Stimulated activated naive B cell treated with anti-CD40 and anti-IgM and Interleukin-4, amounts not matched to agents 10 μg/mL and 1 μg/mL and 100 μg/mL, for 72 hours (primary cell): ENCODE measurements at regions not wholly inside any gene's neighbourhood (a gene's known extent, or its start where the extent isn't known, plus 50 kb on each side); places are given as distances from the start of the nearest gene placed in this dataset.
"Not testable (repeated sequence)": the region's sequence is repeated elsewhere in the genome, so short reads cannot be mapped to it uniquely, and the experiment has no call there.

Experiments used
- ATAC-seq, 2 donors: fragments of 150-1000 bp; cut with Tn5 transposase; replicated peaks; 2 replicates each; pipeline ENCODE4 v1.10.0; 2021; ENCODE audit warnings: moderate library complexity in 1 of 2
- DNase-seq: peaks from one replicate; pipeline ENCODE4 v3.0.0; 2021
- H3K27ac Mint-ChIP-seq: one replicate; pipeline ENCODE4 v1.8.0; 2022; ENCODE audit warnings: mild to moderate bottlenecking, mixed read lengths
- H3K27me3 Mint-ChIP-seq, 2 donors: one replicate each; pipeline ENCODE4 v1.8.0; 2022; ENCODE audit warnings: mixed read lengths in 2 of 2
- H3K36me3 Mint-ChIP-seq, 2 donors: one replicate each; pipeline ENCODE4 v1.8.0; 2022; ENCODE audit warnings: mixed read lengths in 2 of 2, mild to moderate bottlenecking in 1 of 2
- H3K4me1 Mint-ChIP-seq, 2 donors: one replicate each; pipeline ENCODE4 v1.8.0; 2022; ENCODE audit warnings: mixed read lengths in 2 of 2, mild to moderate bottlenecking in 1 of 2
- H3K4me3 Mint-ChIP-seq, 2 donors: one replicate each; pipeline ENCODE4 v1.8.0; 2022; ENCODE audit warnings: mild to moderate bottlenecking in 2 of 2, mixed read lengths in 2 of 2, moderate library complexity in 1 of 2
- H3K9me3 Mint-ChIP-seq, 2 donors: one replicate each; pipeline ENCODE4 v1.8.0; 2022; ENCODE audit warnings: mixed read lengths in 2 of 2, mild to moderate bottlenecking in 1 of 2

- Mint-ChIP-seq H3K27me3 (no peaks in the 10 kb centered on the region), H3K4me3 (no peak overlapping the region), H3K4me1 (no peaks in the 10 kb centered on the region), H3K27ac (no peak overlapping the region), H3K36me3 (no peaks in the 10 kb centered on the region), H3K9me3 (peaks cover 10 to 11% of the 10 kb centered on the region in 2 donors)
- no peak for ATAC-seq
- no peak for DNase-seq
These were observed 1127.0 kb upstream of the CRIM1 start for GRCh38 chr2:35228584-35228983.

DNA sequence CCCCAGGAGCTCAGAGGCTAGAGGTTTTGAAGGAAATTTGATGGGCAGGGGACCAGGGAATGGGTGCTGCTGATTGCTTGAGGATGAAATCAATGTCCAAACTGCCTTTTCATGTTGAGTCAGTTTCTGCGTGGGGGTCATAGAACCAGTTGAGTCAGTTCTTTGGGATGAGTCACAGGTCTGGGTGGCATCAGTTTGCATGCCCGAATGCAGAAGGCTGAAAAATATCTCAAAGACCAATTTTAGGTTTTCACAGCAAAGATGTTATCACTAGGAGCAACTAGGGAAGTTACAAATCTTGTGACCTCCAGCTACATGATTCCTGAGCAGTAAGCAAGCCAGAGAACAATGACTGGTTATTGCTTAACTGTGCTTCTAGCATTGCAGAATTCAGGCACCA, 1135.1 kb upstream of the CRIM1 start:
- H3K9me3 Mint-ChIP-seq: peaks cover 0 to 4% of the 10 kb centered on the region in 2 donors
- H3K4me3 Mint-ChIP-seq: no peak overlapping the region
- no peaks in the 10 kb centered on the region for H3K4me1 Mint-ChIP-seq
- ATAC-seq (no peak), DNase-seq (no peak)
- no peak overlapping the region for H3K27ac Mint-ChIP-seq
- H3K36me3 Mint-ChIP-seq: no peaks in the 10 kb centered on the region
- no peaks in the 10 kb centered on the region for H3K27me3 Mint-ChIP-seq

- Mint-ChIP-seq H3K27ac (no peak overlapping the region), H3K27me3 (no peaks in the 10 kb centered on the region), H3K36me3 (no peaks in the 10 kb centered on the region), H3K4me3 (no peak overlapping the region), H3K9me3 (peaks cover 3% of the 10 kb centered on the region in 2 donors), H3K4me1 (no peaks in the 10 kb centered on the region)
- no peak for ATAC-seq
- no peak for DNase-seq
These were observed 1150.7 kb upstream of the CRIM1 start for GRCh38 chr2:35204881-35205280.

DNA sequence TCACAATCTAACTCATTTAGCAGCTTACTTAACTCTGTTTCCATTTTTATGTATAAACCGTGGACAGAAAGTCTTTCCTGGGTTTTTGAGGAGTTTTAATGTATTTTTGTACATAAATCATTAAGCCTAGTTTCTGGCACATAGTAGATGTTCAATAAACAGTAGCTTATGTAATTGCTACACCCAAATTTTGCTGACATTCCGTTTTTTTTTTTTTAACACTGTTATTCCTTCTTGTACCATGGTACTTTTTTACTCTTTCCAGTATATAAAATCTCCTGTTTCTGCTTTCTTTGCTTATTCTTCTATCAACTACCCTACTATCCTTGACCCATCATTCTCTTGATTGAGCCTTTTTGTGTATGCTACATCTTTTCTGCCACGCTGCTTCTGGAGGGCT, 1151.3 kb upstream of the CRIM1 start:
- Mint-ChIP-seq H3K4me1 (no peaks in the 10 kb centered on the region), H3K36me3 (no peaks in the 10 kb centered on the region), H3K4me3 (no peak overlapping the region), H3K27ac (no peak overlapping the region), H3K27me3 (no peaks in the 10 kb centered on the region), H3K9me3 (peaks cover 3 to 6% of the 10 kb centered on the region in 2 donors)
- no peak for ATAC-seq
- no peak for DNase-seq

DNA sequence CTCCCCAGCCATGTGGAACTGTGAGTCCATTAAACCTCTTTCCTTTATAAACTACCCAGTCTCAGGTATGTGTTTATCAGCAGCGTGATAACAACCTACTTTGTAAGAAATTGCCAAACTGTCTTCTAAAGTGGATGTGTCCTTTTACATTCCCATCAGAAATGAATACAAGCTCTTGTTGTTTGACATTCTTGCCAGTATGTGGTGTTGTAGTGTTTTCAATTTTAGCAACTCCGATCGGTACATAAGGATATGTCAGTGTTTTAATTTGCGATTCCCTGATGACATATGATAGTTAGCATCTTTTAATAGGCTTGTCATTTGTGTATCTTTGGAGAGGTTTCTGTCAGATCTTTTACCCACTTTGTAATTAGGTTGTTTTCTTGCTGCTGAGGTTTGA, 1156.3 kb upstream of the CRIM1 start:
- H3K27me3 Mint-ChIP-seq: no peaks in the 10 kb centered on the region
- H3K4me3 Mint-ChIP-seq: no peak overlapping the region
- no peak for DNase-seq
- H3K9me3 Mint-ChIP-seq: peaks cover 0 to 7% of the 10 kb centered on the region in 2 donors
- H3K27ac Mint-ChIP-seq: no peak overlapping the region
- no peaks in the 10 kb centered on the region for H3K36me3 Mint-ChIP-seq
- no peaks in the 10 kb centered on the region for H3K4me1 Mint-ChIP-seq
- ATAC-seq: no peak

DNA sequence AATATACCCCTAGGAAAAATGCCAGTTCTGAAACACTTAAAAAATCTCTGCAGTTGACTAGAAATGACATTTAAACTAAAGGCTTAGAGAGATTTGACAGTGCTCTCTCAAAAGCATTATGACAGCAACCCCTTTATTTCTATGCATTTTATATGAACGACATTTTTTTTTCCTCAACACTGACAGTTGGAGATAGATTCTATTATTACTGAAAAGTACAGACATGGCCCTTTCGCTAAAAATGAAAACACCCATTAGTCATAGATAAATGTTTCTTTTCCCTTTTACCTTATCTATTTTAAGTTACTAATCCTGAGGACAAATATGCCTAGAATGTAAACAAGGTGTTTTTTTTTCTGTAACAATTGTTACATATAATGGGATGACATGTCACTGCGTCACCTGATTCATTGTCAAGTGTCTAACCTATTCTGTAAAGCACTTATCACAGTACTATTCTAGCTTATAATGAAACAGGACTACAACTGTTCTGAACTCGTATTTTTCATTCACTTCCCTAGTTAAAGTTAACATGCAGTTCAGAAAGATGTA, 1169.6 kb upstream of the CRIM1 start:
- H3K4me1 Mint-ChIP-seq: no peaks in the 10 kb centered on the region
- ATAC-seq: no peak

GRCh38 chr2:35184471-35184870, 1171.1 kb upstream of the CRIM1 start:
- H3K27me3 Mint-ChIP-seq: no peaks in the 10 kb centered on the region

More for the DNA sequence above, 1169.6 kb upstream of the CRIM1 start:
- no peak overlapping the region for H3K27ac Mint-ChIP-seq
- H3K27me3 Mint-ChIP-seq: no peaks in the 10 kb centered on the region
- H3K4me3 Mint-ChIP-seq: no peak overlapping the region
- DNase-seq: no peak
- no peaks in the 10 kb centered on the region for H3K36me3 Mint-ChIP-seq
- H3K9me3 Mint-ChIP-seq: no peaks in the 10 kb centered on the region

GRCh38 chr2:35176726-35177125, 1178.9 kb upstream of the CRIM1 start:
- ATAC-seq, H3K9me3 Mint-ChIP-seq, H3K4me3 Mint-ChIP-seq, H3K27me3 Mint-ChIP-seq, DNase-seq, H3K4me1 Mint-ChIP-seq, H3K36me3 Mint-ChIP-seq, H3K27ac Mint-ChIP-seq: not testable (repeated sequence)

More at GRCh38 chr2:35184471-35184870, 1171.1 kb upstream of the CRIM1 start:
- no peaks in the 10 kb centered on the region for H3K36me3 Mint-ChIP-seq
- no peak overlapping the region for H3K4me3 Mint-ChIP-seq
- ATAC-seq (no peak), DNase-seq (no peak)
- H3K9me3 Mint-ChIP-seq: peaks cover 0 to 2% of the 10 kb centered on the region in 2 donors
- no peak overlapping the region for H3K27ac Mint-ChIP-seq
- no peaks in the 10 kb centered on the region for H3K4me1 Mint-ChIP-seq

DNA sequence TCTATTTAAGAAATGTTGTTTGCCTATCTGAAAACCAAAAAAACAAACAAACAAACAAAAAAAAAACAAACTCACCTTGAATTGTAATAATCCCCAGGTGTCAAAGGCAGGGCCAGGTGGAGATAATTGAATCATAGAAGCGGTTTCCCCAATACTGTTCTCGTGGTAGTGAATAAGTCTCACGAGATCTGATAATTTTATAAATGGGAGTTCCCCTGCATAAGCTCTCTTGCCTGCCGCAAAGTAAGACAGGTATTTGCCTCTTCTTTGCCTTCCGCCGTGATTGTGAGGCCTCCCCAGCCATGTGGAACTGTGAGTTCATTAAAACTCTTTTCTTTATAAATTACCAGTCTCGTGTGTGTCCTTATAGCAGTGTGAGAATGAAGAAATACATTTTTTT, 1180.7 kb upstream of the CRIM1 start:
- Mint-ChIP-seq H3K36me3 (no peaks in the 10 kb centered on the region), H3K4me1 (no peaks in the 10 kb centered on the region), H3K27me3 (no peaks in the 10 kb centered on the region), H3K4me3 (no peak overlapping the region), H3K9me3 (peaks cover 0 to 4% of the 10 kb centered on the region in 2 donors), H3K27ac (no peak overlapping the region)
- no peak for DNase-seq
- no peak for ATAC-seq

DNA sequence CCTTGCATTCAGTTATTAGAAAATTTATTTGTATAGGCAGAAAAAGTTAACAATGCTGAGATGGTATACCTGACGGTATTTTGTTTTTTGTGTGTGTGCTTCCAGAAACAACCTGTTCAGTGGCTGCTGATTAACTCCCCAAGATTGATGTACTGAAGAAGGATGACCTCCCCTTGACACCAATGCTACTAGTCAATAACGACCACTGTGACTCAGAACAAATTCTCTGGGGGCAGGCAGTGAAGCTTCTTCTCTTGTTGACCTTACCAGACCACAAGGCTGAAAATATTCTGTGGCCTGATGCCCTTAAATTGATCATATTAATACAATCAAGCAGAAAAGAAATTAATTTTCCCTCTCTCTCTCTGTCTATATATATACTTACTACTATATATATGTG, 1182.9 kb upstream of the CRIM1 start:
- Mint-ChIP-seq H3K27ac (no peak overlapping the region), H3K27me3 (no peaks in the 10 kb centered on the region), H3K36me3 (no peaks in the 10 kb centered on the region), H3K4me3 (no peak overlapping the region), H3K4me1 (no peaks in the 10 kb centered on the region), H3K9me3 (no peaks in the 10 kb centered on the region)
- DNase-seq (no peak), ATAC-seq (no peak)

DNA sequence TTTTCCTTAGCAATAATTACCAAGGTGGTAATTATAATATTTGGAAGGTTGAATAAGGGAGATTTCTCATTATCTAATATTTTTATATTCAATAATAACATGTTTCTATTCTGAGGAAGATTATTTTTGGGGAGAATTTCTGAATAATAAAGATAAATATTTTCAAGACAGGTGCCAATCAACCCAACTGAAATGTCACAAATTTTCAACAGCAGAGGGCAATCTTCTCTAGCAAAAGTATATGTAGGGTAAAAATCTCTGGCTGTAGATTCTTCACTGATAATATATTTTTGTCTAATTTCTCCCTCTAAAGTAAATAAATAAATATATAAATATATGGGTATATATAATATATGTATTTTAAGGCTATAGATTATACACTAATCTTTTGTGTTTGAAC, 1187.2 kb upstream of the CRIM1 start:
- no peaks in the 10 kb centered on the region for H3K9me3 Mint-ChIP-seq
- H3K4me1 Mint-ChIP-seq: no peaks in the 10 kb centered on the region
- no peaks in the 10 kb centered on the region for H3K36me3 Mint-ChIP-seq
- H3K27ac Mint-ChIP-seq: no peak overlapping the region
- no peaks in the 10 kb centered on the region for H3K27me3 Mint-ChIP-seq
- H3K4me3 Mint-ChIP-seq: no peak overlapping the region
- ATAC-seq (no peak), DNase-seq (no peak)

DNA sequence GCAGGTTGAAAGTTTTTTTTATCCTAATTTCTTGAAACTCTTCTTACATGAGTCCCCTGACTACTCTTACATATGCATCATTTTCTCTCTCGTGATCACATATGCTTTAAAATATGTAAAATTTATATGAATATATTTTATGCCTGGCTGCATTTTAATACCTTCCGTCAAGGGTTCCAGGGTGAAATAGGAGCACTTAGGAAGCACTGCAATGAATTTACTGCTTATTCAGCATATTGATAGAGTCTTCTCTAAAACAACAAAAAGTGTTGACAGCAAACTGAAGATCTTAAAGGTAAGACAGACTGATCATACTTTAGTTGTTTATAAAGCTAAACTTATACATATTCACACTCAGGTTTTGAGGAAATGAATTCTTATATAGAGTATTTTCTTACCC, 1191.6 kb upstream of the CRIM1 start:
- Mint-ChIP-seq H3K27ac (no peak overlapping the region), H3K27me3 (no peaks in the 10 kb centered on the region), H3K36me3 (no peaks in the 10 kb centered on the region), H3K9me3 (peaks cover 0 to 4% of the 10 kb centered on the region in 2 donors), H3K4me3 (no peak overlapping the region), H3K4me1 (no peaks in the 10 kb centered on the region)
- ATAC-seq (no peak), DNase-seq (no peak)

- ATAC-seq (no peak), DNase-seq (no peak)
- no peaks in the 10 kb centered on the region for H3K36me3 Mint-ChIP-seq
- peaks cover 0 to 4% of the 10 kb centered on the region in 2 donors for H3K9me3 Mint-ChIP-seq
- H3K4me3 Mint-ChIP-seq: no peak overlapping the region
- no peaks in the 10 kb centered on the region for H3K4me1 Mint-ChIP-seq
- no peaks in the 10 kb centered on the region for H3K27me3 Mint-ChIP-seq
- no peak overlapping the region for H3K27ac Mint-ChIP-seq
These were observed 1194.7 kb upstream of the CRIM1 start for GRCh38 chr2:35160871-35161270.

DNA sequence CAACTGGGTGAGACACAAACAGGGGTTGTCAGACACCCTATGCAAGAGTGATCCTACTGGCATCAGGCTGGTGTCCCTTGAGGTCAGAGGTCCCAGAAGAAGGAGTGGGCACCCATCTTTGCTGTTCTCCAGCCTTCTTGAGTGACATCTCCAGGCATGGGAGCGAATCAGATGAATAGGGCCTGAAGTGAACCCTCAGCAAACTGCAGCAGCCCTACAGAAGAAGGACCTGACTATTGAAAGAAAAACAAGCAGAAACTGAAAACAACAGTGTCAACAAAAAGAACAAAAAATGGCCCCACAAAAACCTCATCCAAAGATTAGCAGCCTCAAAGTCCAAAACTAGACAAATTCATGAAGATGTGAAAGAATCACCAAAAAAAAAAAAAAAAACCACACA, 1229.7 kb upstream of the CRIM1 start:
- H3K27me3 Mint-ChIP-seq: no peaks in the 10 kb centered on the region
- H3K36me3 Mint-ChIP-seq: no peaks in the 10 kb centered on the region
- ATAC-seq (no peak), DNase-seq (no peak)
- H3K4me3 Mint-ChIP-seq: no peak overlapping the region
- peaks cover 0 to 7% of the 10 kb centered on the region in 2 donors for H3K9me3 Mint-ChIP-seq
- no peak overlapping the region for H3K27ac Mint-ChIP-seq
- no peaks in the 10 kb centered on the region for H3K4me1 Mint-ChIP-seq

DNA sequence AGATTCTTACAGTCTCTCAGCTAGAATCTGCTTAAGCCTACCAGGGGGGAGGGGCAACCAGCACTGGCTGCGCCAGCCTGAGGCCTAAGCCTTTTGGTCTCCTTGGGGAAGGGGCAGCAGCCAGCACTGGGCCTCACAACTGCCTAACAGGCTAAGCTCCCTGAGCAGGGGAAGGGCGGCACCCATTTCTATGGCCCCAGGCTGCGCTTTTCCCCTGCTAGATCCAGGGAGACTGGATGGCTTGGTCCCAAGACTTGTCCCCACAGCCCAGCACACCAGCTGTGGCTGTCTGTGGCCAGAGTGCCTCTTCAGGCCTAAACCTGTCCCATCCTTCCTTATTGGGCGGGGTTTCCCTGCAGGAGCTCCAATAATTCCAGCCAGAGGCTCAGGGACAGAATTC, 1230.3 kb upstream of the CRIM1 start:
- Mint-ChIP-seq H3K4me1 (no peaks in the 10 kb centered on the region), H3K9me3 (peaks cover 0 to 7% of the 10 kb centered on the region in 2 donors), H3K36me3 (no peaks in the 10 kb centered on the region), H3K4me3 (no peak overlapping the region), H3K27ac (no peak overlapping the region), H3K27me3 (no peaks in the 10 kb centered on the region)
- DNase-seq (no peak), ATAC-seq (no peak)

DNA sequence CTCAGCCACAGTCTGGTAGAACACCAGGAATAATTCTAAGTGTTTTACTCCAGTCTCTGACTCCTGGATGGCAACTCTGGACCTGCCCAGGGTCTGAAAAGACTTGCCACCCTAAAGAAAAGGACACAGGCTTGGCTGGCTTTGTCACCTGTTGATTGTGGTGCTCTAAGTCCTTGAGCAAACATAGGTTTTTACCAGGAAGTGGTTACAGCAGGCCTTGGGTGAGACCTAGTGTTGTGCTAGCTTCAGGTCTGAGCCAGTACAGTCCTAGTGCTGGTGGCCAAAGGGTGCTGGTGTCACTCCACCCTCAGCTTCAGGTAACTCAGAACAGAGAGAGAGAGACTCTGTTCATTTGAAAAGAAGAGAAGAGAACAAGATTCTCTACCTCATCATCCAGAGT, 1239.4 kb upstream of the CRIM1 start:
- Mint-ChIP-seq H3K27ac (no peak overlapping the region), H3K4me3 (no peak overlapping the region), H3K4me1 (no peaks in the 10 kb centered on the region), H3K27me3 (no peaks in the 10 kb centered on the region), H3K9me3 (peaks cover 4 to 8% of the 10 kb centered on the region in 2 donors), H3K36me3 (no peaks in the 10 kb centered on the region)
- DNase-seq (no peak), ATAC-seq (peak in 1 of 2 donors; percentile 23)
